Mesendoderm (in vitro differentiated cells): ENCODE measurements at regions not wholly inside any gene's neighbourhood (a gene's known extent, or its start where the extent isn't known, plus 50 kb on each side); places are given as distances from the start of the nearest gene placed in this dataset.

Source experiments
- DNase-seq: peaks from one replicate; pipeline ENCODE4 v3.0.0; 2013
- H2AK5ac ChIP-seq: 2 replicates; pipeline ENCODE4 v1.6.1; 2013; ENCODE audit warnings: low read length, inconsistent platforms
- H2BK120ac ChIP-seq: 2 replicates; pipeline ENCODE4 v1.6.1; 2013; ENCODE audit warnings: low read depth, mild to moderate bottlenecking, low read length, moderate library complexity, mixed read lengths
- H2BK15ac ChIP-seq: replicated peaks from 2 replicates; pipeline ENCODE4 v1.6.1; 2013; ENCODE audit warnings: low read depth, mild to moderate bottlenecking, moderate library complexity
- H2BK5ac ChIP-seq: 2 replicates; pipeline ENCODE4 v1.6.1; 2013; ENCODE audit warnings: low read length, inconsistent platforms
- H3K18ac ChIP-seq: 2 replicates; pipeline ENCODE4 v1.6.1; 2013; ENCODE audit warnings: mild to moderate bottlenecking, low read length, mixed read lengths
- H3K23ac ChIP-seq: one replicate; pipeline ENCODE4 v1.6.1; 2013; ENCODE audit warnings: low read length
- H3K27ac ChIP-seq: 2 replicates; pipeline ENCODE4 v1.5.1; 2013; ENCODE audit warnings: low read depth, mild to moderate bottlenecking, inconsistent platforms, low read length, moderate library complexity
- H3K27me3 ChIP-seq: 2 replicates; pipeline ENCODE4 v1.6.1; 2013; ENCODE audit warnings: low read length, control low read depth, mild to moderate bottlenecking, inconsistent platforms; ENCODE audit not compliant: insufficient read depth, poor library complexity
- H3K36me3 ChIP-seq: 2 replicates; pipeline ENCODE4 v1.6.1; 2013; ENCODE audit warnings: low read length, inconsistent platforms; ENCODE audit not compliant: control insufficient read depth, insufficient read depth
- H3K4ac ChIP-seq: one replicate; pipeline ENCODE4 v1.6.1; 2013; ENCODE audit warnings: low read depth, mild to moderate bottlenecking, low read length, moderate library complexity
- H3K4me1 ChIP-seq: 2 replicates; pipeline ENCODE4 v1.6.1; 2013; ENCODE audit warnings: low read depth, low read length, inconsistent platforms; ENCODE audit not compliant: control insufficient read depth
- H3K4me2 ChIP-seq: 2 replicates; pipeline ENCODE4 v1.6.1; 2013; ENCODE audit warnings: low read length
- H3K4me3 ChIP-seq: 2 replicates; pipeline ENCODE4 v1.5.1; 2013; ENCODE audit warnings: mild to moderate bottlenecking, low read length
- H3K56ac ChIP-seq: one replicate; pipeline ENCODE4 v1.6.1; 2013; ENCODE audit warnings: low read length
- H3K79me1 ChIP-seq: 2 replicates; pipeline ENCODE4 v1.6.1; 2013; ENCODE audit warnings: low read length, inconsistent platforms
- H3K79me2 ChIP-seq: 2 replicates; pipeline ENCODE4 v1.6.1; 2013; ENCODE audit warnings: mild to moderate bottlenecking, low read length; ENCODE audit not compliant: control insufficient read depth, insufficient read depth
- H3K9ac ChIP-seq: 2 replicates; pipeline ENCODE4 v1.6.1; 2013; ENCODE audit warnings: low read length, inconsistent platforms
- H4K5ac ChIP-seq: one replicate; pipeline ENCODE4 v1.6.1; 2013; ENCODE audit warnings: low read length
- H4K8ac ChIP-seq: one replicate; pipeline ENCODE4 v1.6.1; 2013; ENCODE audit warnings: low read depth, mild to moderate bottlenecking, control low read depth, low read length, moderate library complexity
- WGBS: extraction: QIAGEN DNeasy Blood & Tissue Kit; methylation state at CpG from one replicate; pipeline ENCODE4 v1.1.7; 2013; ENCODE audit warnings: low lambda C conversion rate, missing lambda C conversion rate; ENCODE audit not compliant: insufficient coverage; ENCODE audit errors: extremely low coverage; 5-methylcytosine and 5-hydroxymethylcytosine counted together

GRCh38 chr4:141971869-141972268 is 335.5 kb downstream of the IL15 start:
- no peak overlapping the region for H3K4me2 ChIP-seq
- H2BK15ac ChIP-seq, result no peak overlapping the region
- no peak overlapping the region for H3K4me3 ChIP-seq
- no peak overlapping the region for H2BK120ac ChIP-seq
- H3K4me1 ChIP-seq, result no peaks in the 10 kb centered on the region
- no peaks in the 10 kb centered on the region for H3K79me1 ChIP-seq
- H3K4ac ChIP-seq, result no peak overlapping the region
- no peak overlapping the region for H3K9ac ChIP-seq
- no peak overlapping the region for H2BK5ac ChIP-seq
- H3K56ac ChIP-seq, result no peak overlapping the region
- no peak overlapping the region for H2AK5ac ChIP-seq
- H3K23ac ChIP-seq, result no peak overlapping the region
- no peak overlapping the region for H4K8ac ChIP-seq
- no peak overlapping the region for H3K27ac ChIP-seq
- H3K79me2 ChIP-seq, result no peaks in the 10 kb centered on the region
- DNase-seq, result no peak
- no peak overlapping the region for H3K18ac ChIP-seq
- H3K36me3 ChIP-seq, result no peaks in the 10 kb centered on the region
- no CpG with 5 or more reads among the region's 3 CpGs for WGBS
- no peak overlapping the region for H4K5ac ChIP-seq
- H3K27me3 ChIP-seq, result no peaks in the 10 kb centered on the region

- H3K4me3 ChIP-seq, result no peak overlapping the region
- no peak overlapping the region for H3K18ac ChIP-seq
- H4K5ac ChIP-seq, result no peak overlapping the region
- no peak overlapping the region for H4K8ac ChIP-seq
- WGBS, result no CpG with 5 or more reads among the region's 1 CpG
- H3K79me2 ChIP-seq, result no peaks in the 10 kb centered on the region
- no peak overlapping the region for H3K4ac ChIP-seq
- no peak overlapping the region for H2BK5ac ChIP-seq
- H3K27ac ChIP-seq, result no peak overlapping the region
- no peaks in the 10 kb centered on the region for H3K36me3 ChIP-seq
- H3K4me1 ChIP-seq, result no peaks in the 10 kb centered on the region
- no peak overlapping the region for H3K4me2 ChIP-seq
- H2BK120ac ChIP-seq, result no peak overlapping the region
- no peak overlapping the region for H3K23ac ChIP-seq
- H2BK15ac ChIP-seq, result no peak overlapping the region
- H3K56ac ChIP-seq, result no peak overlapping the region
- no peaks in the 10 kb centered on the region for H3K27me3 ChIP-seq
- DNase-seq, result peak; percentile 2
- H2AK5ac ChIP-seq, result no peak overlapping the region
- H3K79me1 ChIP-seq, result no peaks in the 10 kb centered on the region
- H3K9ac ChIP-seq, result no peak overlapping the region
Observed at GRCh38 chr4:141972950-141973349, 336.6 kb downstream of the IL15 start.
